GM21390 (cell line): ENCODE measurements at regions not wholly inside any gene's neighbourhood (a gene's known extent, or its start where the extent isn't known, plus 50 kb on each side); places are given as distances from the start of the nearest gene placed in this dataset.

Experiments
- ATAC-seq: cut with Tn5 transposase; IDR thresholded peaks from one replicate; pipeline ENCODE4 v1.9.1; 2021; ENCODE audit not compliant: unreplicated experiment

DNA sequence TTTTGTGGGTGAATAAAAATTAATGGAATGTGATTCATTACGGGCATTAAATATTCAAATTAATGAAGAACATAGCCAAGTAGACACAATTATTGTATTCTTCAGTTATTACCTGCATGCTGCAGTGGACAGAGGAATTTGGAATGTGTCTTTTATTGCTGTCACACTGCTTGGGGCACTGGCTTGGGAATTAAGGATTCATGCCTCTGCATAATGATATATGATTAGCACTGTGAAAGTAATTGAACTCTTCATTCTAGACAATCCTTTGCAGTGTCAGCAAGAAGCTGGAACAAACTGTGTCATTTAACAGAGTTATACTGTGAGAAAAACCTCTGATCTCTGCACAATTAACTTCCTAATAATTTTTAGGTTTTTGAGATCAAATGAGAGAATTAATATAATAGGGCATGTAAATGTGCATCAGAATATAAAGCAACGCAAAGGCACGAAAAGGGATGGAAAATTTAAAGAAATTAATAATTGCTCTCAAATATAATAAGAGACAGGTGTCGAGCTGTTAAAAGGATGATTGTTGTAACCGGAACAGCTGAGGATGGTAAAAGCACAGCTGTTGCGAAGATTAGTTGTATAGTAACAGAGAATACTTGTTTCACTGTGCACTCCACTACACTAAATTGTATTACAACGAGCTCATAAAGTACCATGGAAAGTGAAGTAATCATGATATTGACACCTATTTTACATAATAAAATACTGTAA, 235.1 kb upstream of the MIR17HG start:
- no peak for ATAC-seq

GRCh38 chr13:91112924-91113277, 234.6 kb upstream of the MIR17HG start:
- ATAC-seq: no peak

GRCh38 chr13:91115776-91116175, 231.7 kb upstream of the MIR17HG start:
- ATAC-seq: no peak

GRCh38 chr13:91117351-91117750, 230.1 kb upstream of the MIR17HG start:
- ATAC-seq: no peak

- ATAC-seq: no peak
These were observed 227.8 kb upstream of the MIR17HG start for GRCh38 chr13:91119643-91120042.

- no peak for ATAC-seq
These were observed 224.7 kb upstream of the MIR17HG start for GRCh38 chr13:91122766-91123165.

DNA sequence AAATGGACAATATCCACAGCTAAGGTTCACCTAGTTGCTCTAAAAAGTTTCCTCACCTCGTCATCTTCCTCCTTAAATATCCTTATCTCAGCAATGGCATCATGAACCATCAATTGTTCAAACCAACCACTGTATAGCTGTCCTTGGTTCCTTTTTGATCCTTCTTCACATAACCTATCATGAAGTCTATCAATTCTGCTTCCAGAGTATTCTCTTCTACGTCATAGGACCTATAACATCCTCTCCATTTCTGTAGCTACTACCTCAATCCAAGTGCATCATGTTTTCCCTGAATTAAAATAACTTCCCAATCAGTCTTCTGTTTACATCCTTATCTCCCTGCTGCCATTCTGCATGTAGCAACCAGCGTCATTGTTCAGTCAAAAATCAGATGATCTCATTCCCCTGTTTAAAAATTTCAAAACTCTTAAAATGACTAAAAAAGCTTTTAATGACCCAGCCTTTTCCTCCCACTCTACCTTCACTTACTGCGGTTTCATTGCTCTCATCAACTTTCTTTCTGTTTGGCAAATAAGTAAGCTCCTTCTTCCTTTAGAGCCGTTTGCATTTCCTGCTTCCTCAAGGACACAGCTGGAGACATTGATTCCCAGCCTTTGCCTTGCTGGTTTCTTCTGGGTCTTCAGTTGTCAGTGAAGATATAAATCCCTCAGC, 223.9 kb upstream of the MIR17HG start:
- ATAC-seq: no peak

DNA sequence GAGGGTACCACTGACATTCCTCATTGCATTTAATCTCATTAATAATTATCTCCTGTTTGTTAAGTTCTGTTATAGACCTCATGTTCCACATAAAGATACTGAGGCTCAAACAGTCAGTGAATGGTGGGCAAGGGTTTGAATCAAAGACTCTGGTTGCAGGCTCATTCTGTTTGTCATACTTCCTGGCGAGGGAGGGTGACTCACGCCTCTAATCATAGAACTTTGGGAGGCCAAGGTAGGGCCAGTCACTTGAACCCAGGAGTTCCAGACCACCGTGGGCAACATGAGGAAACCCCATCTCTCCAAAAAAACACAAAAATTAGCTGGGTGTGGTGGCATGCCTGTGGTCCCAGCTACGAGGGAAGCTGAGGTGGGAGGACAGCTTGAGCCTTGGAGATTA, 220.7 kb upstream of the MIR17HG start:
- no peak for ATAC-seq

DNA sequence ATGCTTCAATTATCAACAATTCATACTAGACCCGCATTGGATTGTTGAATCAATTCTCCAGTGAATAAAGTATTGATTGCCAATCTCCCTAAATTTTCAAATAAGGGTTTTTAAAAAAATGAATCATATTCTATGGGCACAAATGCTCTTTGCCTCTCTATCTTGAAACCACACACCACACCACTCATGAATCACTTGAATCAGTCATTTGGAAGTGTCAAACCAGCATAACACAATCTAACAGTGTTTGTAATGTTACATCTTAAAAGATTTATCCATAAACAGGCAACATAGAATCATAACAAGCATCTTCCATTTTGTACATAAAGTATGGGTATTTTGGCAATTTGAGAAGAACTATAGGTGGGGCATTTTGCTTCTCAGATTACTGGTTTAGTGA, 219.5 kb upstream of the MIR17HG start:
- ATAC-seq: no peak

DNA sequence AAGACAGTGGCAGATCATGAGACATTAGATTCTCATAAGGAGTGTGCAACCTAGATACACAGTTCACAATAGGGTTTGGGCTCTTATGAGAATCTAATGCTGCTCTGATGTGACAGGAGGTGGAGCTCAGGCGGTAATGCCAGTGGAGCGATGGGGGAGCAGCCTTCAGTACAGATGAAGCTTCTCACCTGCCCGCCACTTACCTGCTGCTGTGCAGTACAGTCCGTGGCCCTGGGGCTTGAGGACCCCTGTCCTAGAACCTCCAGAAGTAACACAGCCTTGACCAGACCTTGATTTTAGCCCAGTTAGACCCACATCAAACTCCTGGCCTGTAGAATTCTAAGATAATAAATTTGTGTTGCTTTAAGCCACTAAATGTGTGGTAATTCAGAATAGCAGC, 215.1 kb upstream of the MIR17HG start:
- ATAC-seq: no peak

GRCh38 chr13:91132786-91133185, 214.7 kb upstream of the MIR17HG start:
- ATAC-seq: no peak

- ATAC-seq: peak; percentile 81
These were observed 213.3 kb upstream of the MIR17HG start for GRCh38 chr13:91133941-91134802.

DNA sequence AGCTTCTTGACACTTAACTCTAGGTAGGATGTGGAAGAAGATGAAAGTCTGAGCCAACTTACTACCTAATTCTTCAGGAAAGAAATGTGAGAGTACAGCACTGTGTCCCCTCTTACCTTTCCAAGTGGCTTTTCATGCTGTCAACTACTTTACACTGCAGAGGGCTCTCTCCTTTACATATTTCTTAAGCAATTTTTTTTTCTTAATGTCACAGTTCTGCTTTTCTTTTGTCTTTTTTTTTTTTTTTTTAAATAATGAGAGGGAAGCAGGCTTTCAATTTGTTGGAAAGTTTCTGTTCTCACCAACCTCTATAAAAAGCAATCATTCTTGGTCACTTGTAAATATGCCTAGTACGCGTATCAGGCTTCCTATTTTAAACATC, 212.7 kb upstream of the MIR17HG start:
- peak; percentile 3 for ATAC-seq

GRCh38 chr13:91135376-91135775, 212.1 kb upstream of the MIR17HG start:
- no peak for ATAC-seq

GRCh38 chr13:91135968-91136367, 211.5 kb upstream of the MIR17HG start:
- no peak for ATAC-seq

GRCh38 chr13:91136806-91137205, 210.7 kb upstream of the MIR17HG start:
- ATAC-seq: no peak

DNA sequence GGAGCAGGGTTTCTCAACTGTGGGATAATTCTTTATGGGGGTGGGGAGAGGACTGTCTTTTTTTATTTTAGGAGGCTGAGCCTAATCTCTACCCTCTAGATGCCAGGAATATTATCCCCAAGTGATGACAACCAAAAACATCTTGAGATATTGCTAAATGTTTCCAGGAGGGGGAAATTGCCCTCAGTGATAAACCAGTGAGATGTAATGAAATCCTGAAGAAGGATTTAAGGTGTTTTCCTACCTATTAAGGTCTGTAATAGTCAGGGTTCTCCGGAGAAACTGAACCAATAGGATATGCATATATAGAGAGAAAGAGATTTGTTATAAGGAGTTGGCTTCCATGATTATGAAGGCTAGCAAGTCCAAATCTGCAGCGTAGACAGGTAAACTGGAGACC, 208.3 kb upstream of the MIR17HG start:
- ATAC-seq: no peak

DNA sequence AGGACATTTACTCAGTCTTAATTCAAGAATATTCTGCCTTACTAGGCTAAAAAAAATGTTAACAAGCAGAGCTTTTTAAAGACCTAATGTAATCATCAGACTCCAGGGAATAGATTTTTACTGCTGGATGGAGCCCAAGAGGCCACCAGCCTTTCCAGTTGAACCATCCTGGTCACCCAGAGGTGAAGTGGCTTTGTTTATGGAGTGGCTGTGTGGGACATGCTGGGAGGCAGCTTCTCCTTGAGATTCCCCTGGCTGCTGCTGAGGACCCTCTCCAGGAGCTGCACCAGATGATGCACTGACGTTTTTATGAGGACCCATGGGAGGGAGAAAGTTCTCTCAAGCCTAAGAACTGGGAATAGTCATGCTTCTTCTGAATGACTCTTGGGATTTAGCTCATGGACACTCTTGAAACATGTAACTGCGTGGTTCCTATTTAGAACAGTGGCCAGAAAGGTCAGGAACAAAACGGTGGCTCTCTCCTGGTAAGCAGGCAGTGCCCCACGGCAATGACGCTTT, 205.9 kb upstream of the MIR17HG start:
- no peak for ATAC-seq

DNA sequence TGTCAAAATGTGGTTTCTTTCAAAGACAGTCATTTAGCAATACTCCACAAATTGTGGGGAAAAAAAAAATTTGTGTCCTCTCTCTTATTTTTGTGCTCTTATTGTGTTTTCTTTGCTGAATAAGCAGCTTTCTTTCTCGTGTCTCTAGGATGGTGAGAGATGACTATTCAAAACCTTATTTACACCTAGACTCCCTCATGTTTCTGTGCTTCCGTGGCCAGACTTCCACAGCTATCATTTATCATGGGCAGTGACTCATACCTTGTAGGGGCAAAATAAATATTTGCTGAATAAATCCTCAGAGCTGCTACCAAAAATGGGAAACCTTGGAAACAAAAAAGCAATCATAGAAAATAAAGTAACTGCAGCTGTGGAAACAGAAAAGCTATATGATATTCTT, 204.9 kb upstream of the MIR17HG start:
- no peak for ATAC-seq

GRCh38 chr13:91144054-91144453, 203.4 kb upstream of the MIR17HG start:
- no peak for ATAC-seq

- ATAC-seq: no peak
These were observed 203.0 kb upstream of the MIR17HG start for GRCh38 chr13:91144486-91144885.
